ENCODE measurements at regions not wholly inside any gene's neighbourhood (a gene's known extent, or its start where the extent isn't known, plus 50 kb on each side); places are given as distances from the start of the nearest gene placed in this dataset.

DNA sequence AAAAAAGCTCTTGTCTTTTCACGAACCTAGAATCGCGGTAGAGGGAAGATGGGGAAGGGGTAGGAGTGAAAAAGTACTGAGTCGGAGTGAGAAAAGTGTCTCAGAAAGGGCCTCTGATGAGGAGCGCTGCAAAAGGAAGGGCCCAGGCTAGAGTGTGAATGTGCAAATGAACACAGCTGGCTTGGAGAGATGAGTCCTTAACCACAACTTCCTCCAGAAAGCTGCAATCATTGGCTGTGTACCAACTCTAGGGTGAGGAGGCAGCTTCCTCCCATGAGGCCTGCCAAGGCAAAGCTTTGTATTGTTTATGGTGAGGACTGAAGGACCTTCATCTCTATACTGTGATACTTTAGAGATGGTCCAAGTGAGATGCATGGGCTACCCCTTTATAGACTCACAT is 566.9 kb upstream of the ANO5 start:
- peak; percentile 85 for ATAC-seq
- Histone ChIP-seq H3K4me1 (no peaks in the 10 kb centered on the region), H3K27me3 (no peaks in the 10 kb centered on the region), H3K36me3 (no peaks in the 10 kb centered on the region), H3K4me3 (no peak overlapping the region), H3K9me3 (no peaks in the 10 kb centered on the region), H3K27ac (no peak overlapping the region)
- peak in 1 of 4 donors; percentile 47 for DNase-seq
- TF ChIP-seq, protein P1, sequence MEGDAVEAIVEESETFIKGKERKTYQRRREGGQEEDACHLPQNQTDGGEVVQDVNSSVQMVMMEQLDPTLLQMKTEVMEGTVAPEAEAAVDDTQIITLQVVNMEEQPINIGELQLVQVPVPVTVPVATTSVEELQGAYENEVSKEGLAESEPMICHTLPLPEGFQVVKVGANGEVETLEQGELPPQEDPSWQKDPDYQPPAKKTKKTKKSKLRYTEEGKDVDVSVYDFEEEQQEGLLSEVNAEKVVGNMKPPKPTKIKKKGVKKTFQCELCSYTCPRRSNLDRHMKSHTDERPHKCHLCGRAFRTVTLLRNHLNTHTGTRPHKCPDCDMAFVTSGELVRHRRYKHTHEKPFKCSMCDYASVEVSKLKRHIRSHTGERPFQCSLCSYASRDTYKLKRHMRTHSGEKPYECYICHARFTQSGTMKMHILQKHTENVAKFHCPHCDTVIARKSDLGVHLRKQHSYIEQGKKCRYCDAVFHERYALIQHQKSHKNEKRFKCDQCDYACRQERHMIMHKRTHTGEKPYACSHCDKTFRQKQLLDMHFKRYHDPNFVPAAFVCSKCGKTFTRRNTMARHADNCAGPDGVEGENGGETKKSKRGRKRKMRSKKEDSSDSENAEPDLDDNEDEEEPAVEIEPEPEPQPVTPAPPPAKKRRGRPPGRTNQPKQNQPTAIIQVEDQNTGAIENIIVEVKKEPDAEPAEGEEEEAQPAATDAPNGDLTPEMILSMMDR (IDR thresholded peaks at IDR 0.05) = no peak
- intact Hi-C loops (cut with DNase I) = no loop called here

DNA sequence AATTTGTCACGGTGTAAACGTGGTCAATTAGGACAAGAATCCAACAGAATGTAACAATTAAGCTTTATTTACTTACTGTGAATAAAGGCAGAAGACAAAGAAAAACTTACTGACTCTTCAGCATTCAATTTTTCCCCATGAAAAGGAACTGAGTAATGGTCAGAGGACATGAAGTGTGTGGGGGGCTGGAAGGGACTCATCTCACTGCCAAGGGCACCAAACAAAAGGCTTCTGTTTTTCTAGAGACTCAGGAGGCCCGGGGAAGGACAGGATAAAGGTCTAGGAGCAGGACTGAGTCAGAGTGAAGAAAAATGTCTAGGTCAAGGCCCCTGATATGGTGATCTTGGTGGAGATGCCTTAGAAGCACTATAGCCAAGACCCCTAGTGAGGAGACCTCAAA is 564.2 kb upstream of the ANO5 start:
- ATAC-seq = no peak
- H3K4me3 ChIP-seq = no peak overlapping the region
- no peaks in the 10 kb centered on the region for H3K36me3 ChIP-seq
- TF ChIP-seq, protein P1 (IDR thresholded peaks at IDR 0.05) = no peak
- intact Hi-C loops (cut with DNase I) = no loop called here
- H3K27ac ChIP-seq = no peak overlapping the region
- DNase-seq = no peak
- H3K9me3 ChIP-seq = no peaks in the 10 kb centered on the region
- H3K4me1 ChIP-seq = no peaks in the 10 kb centered on the region
- no peaks in the 10 kb centered on the region for H3K27me3 ChIP-seq

DNA sequence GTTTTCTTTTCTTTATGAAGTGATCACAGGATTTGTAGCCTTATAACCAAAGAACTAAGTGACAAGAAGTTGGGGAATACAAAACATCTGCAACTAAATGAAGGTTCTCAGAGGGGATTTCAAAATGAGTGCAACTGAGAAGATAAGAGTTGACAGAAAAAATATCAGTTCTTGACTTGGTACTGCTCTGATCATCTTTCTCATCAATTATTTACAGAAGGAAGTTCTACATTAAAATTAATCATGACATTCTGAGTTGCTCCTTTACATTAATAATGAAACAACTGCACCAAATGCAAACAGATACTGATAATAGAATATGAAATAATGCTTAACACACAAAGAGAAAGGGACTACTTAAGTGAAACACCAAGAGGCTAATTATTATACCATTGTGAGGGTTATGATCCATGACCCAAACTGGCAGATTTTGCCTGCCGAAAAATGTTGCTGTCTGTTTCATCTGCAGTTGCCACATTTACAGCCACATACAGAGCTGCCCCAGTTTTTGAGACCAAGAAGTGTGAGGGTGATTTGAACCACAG is 561.9 kb upstream of the ANO5 start:
- intact Hi-C loops (cut with DNase I) = no loop called here
- Histone ChIP-seq H3K27me3 (no peaks in the 10 kb centered on the region), H3K9me3 (no peaks in the 10 kb centered on the region), H3K4me1 (peaks cover 0 to 5% of the 10 kb centered on the region in 2 donors), H3K27ac (no peak overlapping the region), H3K4me3 (no peak overlapping the region), H3K36me3 (no peaks in the 10 kb centered on the region)
- ATAC-seq = no peak
- TF ChIP-seq, protein P1 (IDR thresholded peaks at IDR 0.05) = no peak
- DNase-seq = no peak

DNA sequence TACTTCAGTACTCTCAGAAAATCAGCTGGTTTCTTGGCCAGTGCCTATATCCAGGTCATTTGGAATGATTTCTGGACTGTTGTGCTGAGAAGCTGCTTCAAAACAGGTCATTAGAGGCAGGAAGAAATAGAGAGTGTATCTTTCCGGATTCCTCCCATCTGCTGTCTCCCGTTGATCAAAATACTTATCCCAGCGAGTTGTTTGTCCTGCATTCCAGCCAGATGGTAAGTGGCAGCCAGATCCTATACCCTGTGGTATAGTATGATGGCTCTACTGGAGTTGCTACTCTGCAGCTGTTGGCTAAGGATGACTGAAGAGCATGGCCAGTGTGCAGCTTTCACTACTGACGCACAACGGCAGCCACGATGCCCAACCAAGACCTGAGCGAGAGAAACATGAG is 560.9 kb upstream of the ANO5 start:
- no peak for ATAC-seq
- H3K36me3 ChIP-seq = no peaks in the 10 kb centered on the region
- H3K9me3 ChIP-seq = no peaks in the 10 kb centered on the region
- H3K27ac ChIP-seq = no peak overlapping the region
- intact Hi-C loops (cut with DNase I) = no loop called here
- H3K4me1 ChIP-seq = peaks cover 0 to 5% of the 10 kb centered on the region in 2 donors
- H3K4me3 ChIP-seq = no peak overlapping the region
- peak in 1 of 4 donors; percentile 18 for DNase-seq
- no peaks in the 10 kb centered on the region for H3K27me3 ChIP-seq
- TF ChIP-seq, protein P1 (IDR thresholded peaks at IDR 0.05) = no peak

DNA sequence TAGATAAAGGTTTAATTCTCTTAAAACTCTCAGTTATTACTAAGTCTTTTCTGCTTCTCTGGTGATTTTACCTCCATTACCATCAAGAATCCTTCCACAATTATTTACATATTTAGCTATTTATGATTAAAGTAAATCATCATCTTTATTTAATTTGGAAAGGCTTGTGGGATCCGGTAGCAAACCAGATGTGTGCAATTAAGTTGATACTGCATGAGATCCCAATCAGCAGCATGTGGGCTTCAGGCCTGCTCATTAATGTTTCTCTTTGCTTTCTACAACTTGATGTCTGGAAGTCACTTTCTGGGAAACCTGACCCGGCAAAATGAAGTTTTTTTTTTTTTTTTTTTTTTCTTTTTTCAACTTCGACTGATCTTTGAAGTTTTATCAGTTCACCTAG is 558.4 kb upstream of the ANO5 start:
- DNase-seq (no peak), ATAC-seq (no peak)
- H3K27me3 ChIP-seq = no peaks in the 10 kb centered on the region
- TF ChIP-seq, protein P1 (IDR thresholded peaks at IDR 0.05) = no peak
- intact Hi-C loops (cut with DNase I) = no loop called here
- no peaks in the 10 kb centered on the region for H3K9me3 ChIP-seq
- no peak overlapping the region for H3K4me3 ChIP-seq
- H3K36me3 ChIP-seq = no peaks in the 10 kb centered on the region
- no peak overlapping the region for H3K27ac ChIP-seq
- H3K4me1 ChIP-seq = peaks cover 0 to 5% of the 10 kb centered on the region in 2 donors
